Fibroblast of pulmonary artery (primary cell): ENCODE measurements at regions not wholly inside any gene's neighbourhood (a gene's known extent, or its start where the extent isn't known, plus 50 kb on each side); places are given as distances from the start of the nearest gene placed in this dataset.

ENCODE experiments used
- DNase-seq: peaks from one replicate; pipeline ENCODE4 v3.0.0-alpha.2; 2010; ENCODE audit warnings: low read depth
- H3K4me3 ChIP-seq: replicated peaks from 2 replicates; pipeline ENCODE4 v1.5.1; 2011; ENCODE audit warnings: low read depth, mild to moderate bottlenecking, control low read depth, low read length, moderate library complexity
- CTCF ChIP-seq: IDR thresholded peaks from 2 replicates; pipeline ENCODE4 v1.5.1; 2011; ENCODE audit warnings: mild to moderate bottlenecking, control low read depth, low read length, inconsistent platforms; ENCODE audit errors: missing control alignments

GRCh38 chr2:43020990-43021669 is 205.3 kb downstream of the ZFP36L2 start:
- no peak overlapping the region for H3K4me3 ChIP-seq
- no peak for TF ChIP-seq CTCF
- DNase-seq: no peak

DNA sequence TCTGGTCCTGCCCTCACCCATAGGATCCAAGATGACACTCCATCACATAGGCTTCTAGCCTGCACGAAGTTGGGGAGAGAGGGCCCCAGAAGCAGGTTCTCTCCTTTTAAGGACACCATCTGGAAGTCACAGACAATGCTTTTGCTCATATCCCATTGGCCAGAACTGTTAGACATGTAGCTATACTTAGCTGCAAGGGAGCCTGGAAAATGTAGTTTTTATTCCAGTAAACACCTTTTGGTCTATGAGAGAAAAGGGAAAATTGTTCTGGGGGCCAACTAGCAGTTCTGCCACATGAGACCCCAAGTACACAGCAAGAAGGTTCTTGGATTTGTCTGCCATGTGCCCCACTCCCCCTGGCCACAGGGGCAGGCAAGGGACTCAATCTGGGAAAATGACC is 206.1 kb downstream of the ZFP36L2 start:
- H3K4me3 ChIP-seq: no peak overlapping the region
- no peak for TF ChIP-seq CTCF
- no peak for DNase-seq

GRCh38 chr2:43019536-43020183 is 206.7 kb downstream of the ZFP36L2 start:
- no peak for DNase-seq
- no peak for TF ChIP-seq CTCF
- no peak overlapping the region for H3K4me3 ChIP-seq

DNA sequence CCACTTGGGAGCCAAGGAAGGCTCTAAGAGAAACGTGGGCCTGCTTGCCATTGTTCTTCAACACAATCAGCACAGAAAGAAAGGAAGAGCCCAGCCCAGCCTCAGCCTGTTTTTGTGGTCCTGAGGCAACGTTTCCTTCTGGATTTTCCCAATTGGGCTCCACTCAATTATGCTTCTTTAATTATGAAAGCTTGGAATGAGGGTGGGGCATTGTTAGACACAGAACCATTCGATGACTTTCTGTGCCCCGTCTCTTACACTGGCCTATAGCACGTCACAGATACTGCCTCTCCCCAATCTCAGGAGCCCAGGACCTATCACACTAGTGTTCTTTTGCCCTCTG is 207.4 kb downstream of the ZFP36L2 start:
- H3K4me3 ChIP-seq: no peak overlapping the region
- TF ChIP-seq CTCF: no peak
- DNase-seq: no peak

DNA sequence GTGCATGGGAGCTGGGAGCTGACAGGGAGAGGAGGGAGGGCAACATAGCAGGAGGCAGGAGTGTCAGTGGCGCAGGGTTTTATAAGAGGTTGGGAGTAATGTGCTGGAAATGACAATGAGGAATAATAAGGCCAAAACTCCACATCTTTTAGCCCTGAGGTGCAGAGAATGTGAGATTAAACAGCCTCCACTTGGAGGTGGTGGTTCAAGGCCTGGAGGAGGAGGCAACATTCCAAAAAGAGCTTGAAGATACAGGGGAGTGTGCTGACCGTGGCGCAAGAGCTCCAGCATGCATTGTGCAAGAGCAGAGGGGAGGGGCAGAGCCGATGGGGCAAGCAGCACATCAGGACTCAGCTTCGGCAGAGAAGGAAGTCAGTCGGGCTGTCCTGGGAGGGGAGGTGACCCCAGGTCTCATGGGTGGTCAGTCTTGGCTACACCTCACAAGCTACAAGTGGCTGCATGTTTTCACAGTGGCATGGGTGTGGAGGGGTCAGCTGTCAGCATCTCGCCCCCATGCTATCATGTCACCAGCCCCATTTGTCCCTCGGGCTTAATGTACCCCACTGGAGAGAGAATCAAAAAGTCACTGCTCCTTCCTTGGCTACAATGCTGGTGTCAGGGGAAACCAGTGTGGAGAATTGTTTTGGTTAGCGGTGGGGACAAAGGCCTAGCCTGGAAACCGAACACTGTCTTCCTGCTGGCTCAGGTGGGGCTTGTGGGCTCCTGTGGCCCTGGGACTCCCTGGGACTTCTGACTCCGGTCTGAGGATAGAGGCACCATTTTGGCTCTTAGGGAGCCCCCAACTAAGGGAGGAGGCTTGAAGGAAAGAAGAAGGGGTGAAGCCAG is 208.0 kb downstream of the ZFP36L2 start:
- DNase-seq: peak; percentile 97
- H3K4me3 ChIP-seq: no peak overlapping the region
- peak; percentile 3 for TF ChIP-seq CTCF

DNA sequence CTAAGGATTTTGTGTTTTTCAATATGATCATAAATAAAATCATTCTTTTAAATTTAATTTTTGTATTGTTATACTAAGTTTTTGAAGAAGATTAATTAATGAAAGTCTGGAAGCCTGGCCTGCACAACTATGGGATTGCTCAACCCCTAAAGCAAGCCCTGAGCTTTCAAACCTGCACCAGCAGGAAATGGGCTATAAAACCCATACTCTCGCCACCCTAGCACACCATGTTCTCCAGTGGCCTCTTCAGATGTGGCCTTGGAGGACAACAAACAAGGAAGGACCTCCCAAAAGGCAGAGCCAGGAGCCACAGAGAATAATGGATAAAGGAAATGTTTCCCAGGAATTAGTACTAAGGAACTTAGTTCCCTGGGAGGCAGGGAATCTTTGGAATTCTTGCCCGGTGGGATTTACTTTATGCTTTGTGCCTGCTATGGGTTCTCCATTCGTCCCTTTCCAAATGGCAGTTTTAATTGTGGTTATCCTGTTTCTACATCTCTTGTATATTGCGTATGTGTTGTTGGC is 212.5 kb downstream of the ZFP36L2 start:
- H3K4me3 ChIP-seq: no peak overlapping the region
- no peak for DNase-seq
- TF ChIP-seq CTCF: no peak
